ENCODE measurements at regions not wholly inside any gene's neighbourhood (a gene's known extent, or its start where the extent isn't known, plus 50 kb on each side); places are given as distances from the start of the nearest gene placed in this dataset.

DNA sequence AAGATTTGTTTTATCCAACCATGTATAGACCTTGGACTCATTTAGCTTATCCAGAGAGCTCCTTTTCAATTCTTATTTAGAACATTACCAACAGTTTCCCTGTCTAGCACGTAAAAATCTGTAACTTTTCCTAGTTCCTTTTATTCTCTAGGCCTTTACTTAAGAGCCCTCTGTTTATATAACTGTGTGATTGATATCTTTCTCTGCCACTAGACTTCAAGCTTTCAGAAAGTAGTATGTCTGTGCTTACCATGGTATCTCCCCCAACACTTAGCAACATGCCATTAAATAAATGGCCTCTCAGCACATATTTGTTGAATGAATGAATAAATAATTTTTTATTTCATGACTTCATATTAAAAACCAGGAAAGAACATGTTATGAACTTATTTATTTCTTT lies 209.4 kb downstream of the PTPRC start:
- peaks cover 13% of the 10 kb centered on the region for H3K4me1 ChIP-seq (ENCODE audit: control insufficient read depth, insufficient read depth, low read length)
- H3K4me3 ChIP-seq (ENCODE audit: low read depth, low read length): no peak overlapping the region
- ChIA-PET POLR2A (no interaction called here), CTCF (interaction anchor here (0.7 kb wide), 1 partner anchor 564 kb away, joined by 4 read pairs; no protein-coding TSS in a partner anchor)
- peaks cover 2 to 3% of the 10 kb centered on the region in 2 experiments; a peak in 1 of 3 replicates for H3K36me3 ChIP-seq (ENCODE audit: control insufficient read depth in 2 of 2, insufficient read depth in 1 of 2, low read length in 2 of 2)
- TF ChIP-seq ZNF626 (tag by site-specific recombination; IDR thresholded peaks at IDR 0.05) (no peak), ZNF571 (tag by site-specific recombination; IDR thresholded peaks at IDR 0.05) (no peak), ZFP41 (tag by site-specific recombination; IDR thresholded peaks at IDR 0.05; ENCODE audit: borderline replicate concordance) (no peak), ZNF174 (tag by site-specific recombination; IDR thresholded peaks at IDR 0.05) (no peak), ZSCAN5A (tag by site-specific recombination; IDR thresholded peaks at IDR 0.05) (no peak), ZNF266 (tag by site-specific recombination; IDR thresholded peaks at IDR 0.05; ENCODE audit: low read depth) (no peak), ZSCAN30 (tag by site-specific recombination; IDR thresholded peaks at IDR 0.05) (no peak), ZNF341 (tag by site-specific recombination; IDR thresholded peaks at IDR 0.05; ENCODE audit: low read depth) (no peak), BCL11A (tag by site-specific recombination; IDR thresholded peaks at IDR 0.05; ENCODE audit: low read depth) (no peak), HIC1 (tag by site-specific recombination; IDR thresholded peaks at IDR 0.05) (no peak), PRDM6 (tag by site-specific recombination; IDR thresholded peaks at IDR 0.05) (no peak)
- TF ChIP-seq, protein P1, sequence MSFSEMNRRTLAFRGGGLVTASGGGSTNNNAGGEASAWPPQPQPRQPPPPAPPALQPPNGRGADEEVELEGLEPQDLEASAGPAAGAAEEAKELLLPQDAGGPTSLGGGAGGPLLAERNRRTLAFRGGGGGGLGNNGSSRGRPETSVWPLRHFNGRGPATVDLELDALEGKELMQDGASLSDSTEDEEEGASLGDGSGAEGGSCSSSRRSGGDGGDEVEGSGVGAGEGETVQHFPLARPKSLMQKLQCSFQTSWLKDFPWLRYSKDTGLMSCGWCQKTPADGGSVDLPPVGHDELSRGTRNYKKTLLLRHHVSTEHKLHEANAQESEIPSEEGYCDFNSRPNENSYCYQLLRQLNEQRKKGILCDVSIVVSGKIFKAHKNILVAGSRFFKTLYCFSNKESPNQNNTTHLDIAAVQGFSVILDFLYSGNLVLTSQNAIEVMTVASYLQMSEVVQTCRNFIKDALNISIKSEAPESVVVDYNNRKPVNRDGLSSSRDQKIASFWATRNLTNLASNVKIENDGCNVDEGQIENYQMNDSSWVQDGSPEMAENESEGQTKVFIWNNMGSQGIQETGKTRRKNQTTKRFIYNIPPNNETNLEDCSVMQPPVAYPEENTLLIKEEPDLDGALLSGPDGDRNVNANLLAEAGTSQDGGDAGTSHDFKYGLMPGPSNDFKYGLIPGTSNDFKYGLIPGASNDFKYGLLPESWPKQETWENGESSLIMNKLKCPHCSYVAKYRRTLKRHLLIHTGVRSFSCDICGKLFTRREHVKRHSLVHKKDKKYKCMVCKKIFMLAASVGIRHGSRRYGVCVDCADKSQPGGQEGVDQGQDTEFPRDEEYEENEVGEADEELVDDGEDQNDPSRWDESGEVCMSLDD (tag by site-specific recombination; IDR thresholded peaks at IDR 0.05): no peak
- H3K27ac ChIP-seq (ENCODE audit: extremely low read depth, low read depth, low read length): no peak overlapping the region
- no peaks in the 10 kb centered on the region for H3K9me3 ChIP-seq (ENCODE audit: control insufficient read depth, insufficient read depth, low read depth, low read length)

DNA sequence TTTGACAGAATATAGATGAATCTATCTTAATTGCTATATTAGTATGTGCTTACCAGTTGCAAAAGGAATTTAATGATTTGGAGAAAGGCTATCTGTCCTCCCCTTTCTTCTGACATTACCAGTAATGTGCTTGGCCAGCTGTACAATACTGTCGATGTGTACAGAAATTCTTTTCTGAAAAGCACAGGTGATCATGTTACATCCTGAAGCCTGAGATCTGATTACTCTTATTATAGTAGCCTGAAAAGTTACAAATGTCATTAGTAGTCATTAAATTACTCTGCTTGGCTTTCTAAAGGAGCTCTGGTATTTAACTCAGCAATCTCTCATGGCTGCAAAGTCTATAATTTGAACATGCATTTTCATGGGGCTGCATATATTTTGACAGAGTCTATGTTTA lies 209.8 kb downstream of the PTPRC start:
- Histone ChIP-seq H3K9me3 (ENCODE audit: control insufficient read depth, insufficient read depth, low read depth, low read length) (no peaks in the 10 kb centered on the region), H3K36me3 (ENCODE audit: control insufficient read depth in 2 of 2, insufficient read depth in 1 of 2, low read length in 2 of 2) (peaks cover 2 to 3% of the 10 kb centered on the region in 2 experiments; a peak in 1 of 3 replicates), H3K4me1 (ENCODE audit: control insufficient read depth, insufficient read depth, low read length) (peaks cover 13% of the 10 kb centered on the region), H3K27ac (ENCODE audit: extremely low read depth, low read depth, low read length) (0 out of 2 replicates have a peak overlapping the region, but pooled peaks have one; percentile 8), H3K4me3 (ENCODE audit: low read depth, low read length) (no peak overlapping the region)
- POLR2A ChIA-PET: no interaction called here
- CTCF ChIA-PET: interaction anchor here (0.7 kb wide), 1 partner anchor 563 kb away, joined by 4 read pairs; no protein-coding TSS in a partner anchor
- TF ChIP-seq ZNF626 (tag by site-specific recombination; IDR thresholded peaks at IDR 0.05) (no peak), HIC1 (tag by site-specific recombination; IDR thresholded peaks at IDR 0.05) (no peak), SP7 (tag by site-specific recombination; IDR thresholded peaks at IDR 0.05) (peak; percentile 53), ZNF510 (tag by site-specific recombination; IDR thresholded peaks at IDR 0.05; ENCODE audit: insufficient replicate concordance) (no peak), ZNF664 (tag by site-specific recombination; IDR thresholded peaks at IDR 0.05) (no peak), PRDM6 (tag by site-specific recombination; IDR thresholded peaks at IDR 0.05) (peak; percentile 44), ZNF16 (tag by site-specific recombination; IDR thresholded peaks at IDR 0.05; ENCODE audit: low read depth) (no peak), ZFP37 (tag by site-specific recombination; IDR thresholded peaks at IDR 0.05) (no peak), ZNF658 (tag by site-specific recombination; IDR thresholded peaks at IDR 0.05) (no peak), ZNF76 (tag by site-specific recombination; IDR thresholded peaks at IDR 0.05; ENCODE audit: borderline replicate concordance, low read depth) (no peak)
- TF ChIP-seq, protein P2, sequence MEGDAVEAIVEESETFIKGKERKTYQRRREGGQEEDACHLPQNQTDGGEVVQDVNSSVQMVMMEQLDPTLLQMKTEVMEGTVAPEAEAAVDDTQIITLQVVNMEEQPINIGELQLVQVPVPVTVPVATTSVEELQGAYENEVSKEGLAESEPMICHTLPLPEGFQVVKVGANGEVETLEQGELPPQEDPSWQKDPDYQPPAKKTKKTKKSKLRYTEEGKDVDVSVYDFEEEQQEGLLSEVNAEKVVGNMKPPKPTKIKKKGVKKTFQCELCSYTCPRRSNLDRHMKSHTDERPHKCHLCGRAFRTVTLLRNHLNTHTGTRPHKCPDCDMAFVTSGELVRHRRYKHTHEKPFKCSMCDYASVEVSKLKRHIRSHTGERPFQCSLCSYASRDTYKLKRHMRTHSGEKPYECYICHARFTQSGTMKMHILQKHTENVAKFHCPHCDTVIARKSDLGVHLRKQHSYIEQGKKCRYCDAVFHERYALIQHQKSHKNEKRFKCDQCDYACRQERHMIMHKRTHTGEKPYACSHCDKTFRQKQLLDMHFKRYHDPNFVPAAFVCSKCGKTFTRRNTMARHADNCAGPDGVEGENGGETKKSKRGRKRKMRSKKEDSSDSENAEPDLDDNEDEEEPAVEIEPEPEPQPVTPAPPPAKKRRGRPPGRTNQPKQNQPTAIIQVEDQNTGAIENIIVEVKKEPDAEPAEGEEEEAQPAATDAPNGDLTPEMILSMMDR (tag by site-specific recombination; IDR thresholded peaks at IDR 0.05): no peak

All from HEK293 (cell line).